ENCODE measurements at regions not wholly inside any gene's neighbourhood (a gene's known extent, or its start where the extent isn't known, plus 50 kb on each side); places are given as distances from the start of the nearest gene placed in this dataset.
"Not testable (repeated sequence)": the region's sequence is repeated elsewhere in the genome, so short reads cannot be mapped to it uniquely, and the experiment has no call there.

GRCh38 chr6:119801056-119801455, 451.5 kb upstream of the MAN1A1 start:
- DNase-seq (ENCODE audit: low read depth): no peak

- DNase-seq (ENCODE audit: low read depth): no peak
Observed at GRCh38 chr6:119800526-119800925, 451.0 kb upstream of the MAN1A1 start.

- no peak for DNase-seq (ENCODE audit: low read depth)
Observed at GRCh38 chr6:119799596-119800509, 450.3 kb upstream of the MAN1A1 start.

- DNase-seq (ENCODE audit: low read depth): no peak
Observed at GRCh38 chr6:119791736-119792135, 442.2 kb upstream of the MAN1A1 start.

- DNase-seq (ENCODE audit: low read depth): no peak
Observed at GRCh38 chr6:119781365-119781764, 431.8 kb upstream of the MAN1A1 start.

- DNase-seq (ENCODE audit: low read depth): no peak
Observed at GRCh38 chr6:119768201-119768600, 418.6 kb upstream of the MAN1A1 start.

- no peak for DNase-seq (ENCODE audit: low read depth)
Observed at GRCh38 chr6:119764927-119765681, 415.5 kb upstream of the MAN1A1 start.

- DNase-seq (ENCODE audit: low read depth): no peak
Observed at GRCh38 chr6:119760046-119760445, 410.5 kb upstream of the MAN1A1 start.

GRCh38 chr6:119758385-119758784, 408.8 kb upstream of the MAN1A1 start:
- DNase-seq (ENCODE audit: low read depth): no peak

GRCh38 chr6:119757467-119757866, 407.9 kb upstream of the MAN1A1 start:
- no peak for DNase-seq (ENCODE audit: low read depth)

- no peak for DNase-seq (ENCODE audit: low read depth)
Observed at GRCh38 chr6:119749335-119749734, 399.8 kb upstream of the MAN1A1 start.

- not testable (repeated sequence) for DNase-seq (ENCODE audit: low read depth)
Observed at GRCh38 chr6:119748535-119748934, 399.0 kb upstream of the MAN1A1 start.

- DNase-seq (ENCODE audit: low read depth): peak; percentile 27
Observed at GRCh38 chr6:119742188-119742803, 392.7 kb upstream of the MAN1A1 start.

- DNase-seq (ENCODE audit: low read depth): no peak
Observed at GRCh38 chr6:119739769-119740168, 390.2 kb upstream of the MAN1A1 start.

GRCh38 chr6:119738425-119738824, 388.9 kb upstream of the MAN1A1 start:
- no peak for DNase-seq (ENCODE audit: low read depth)

- no peak for DNase-seq (ENCODE audit: low read depth)
Observed at GRCh38 chr6:119736296-119737021, 386.9 kb upstream of the MAN1A1 start.

GRCh38 chr6:119735530-119735929, 386.0 kb upstream of the MAN1A1 start:
- DNase-seq (ENCODE audit: low read depth): no peak

GRCh38 chr6:119734227-119734626, 384.7 kb upstream of the MAN1A1 start:
- DNase-seq (ENCODE audit: low read depth): no peak

GRCh38 chr6:119728935-119729334, 379.4 kb upstream of the MAN1A1 start:
- no peak for DNase-seq (ENCODE audit: low read depth)

GRCh38 chr6:119728220-119728750, 378.7 kb upstream of the MAN1A1 start:
- no peak for DNase-seq (ENCODE audit: low read depth)

- DNase-seq (ENCODE audit: low read depth): no peak
Observed at GRCh38 chr6:119727504-119728219, 378.1 kb upstream of the MAN1A1 start.

Measured in CMK (cell line).